Activated CD4-positive, alpha-beta memory T cell treated with anti-CD3 and anti-CD28 coated beads, Interleukin-2, amount 10 ng/mL, durations not matched to agents 7 days and 5 days (primary cell): ENCODE measurements at regions not wholly inside any gene's neighbourhood (a gene's known extent, or its start where the extent isn't known, plus 50 kb on each side); places are given as distances from the start of the nearest gene placed in this dataset.

Experiments
- CTCF ChIA-PET: fragments of 350-600 bp; sonication (Branson Sonifier 250); formaldehyde crosslinking; loops from one replicate; lab custom pipeline; 2021; ENCODE audit warnings: antibody characterized with exemption, inconsistent platforms; lab: Charles Lee
- POLR2A ChIA-PET: fragments of 350-600 bp; sonication (Branson Sonifier 250); formaldehyde crosslinking; loops from one replicate; lab custom pipeline; 2021; ENCODE audit warnings: antibody characterized with exemption; lab: Charles Lee
- DNase-seq: peaks from one replicate; pipeline ENCODE4 v3.0.0-alpha.2; 2020
- H3K27ac Mint-ChIP-seq: one replicate; pipeline ENCODE4 v1.8.0; 2021; ENCODE audit warnings: mild to moderate bottlenecking, mixed read lengths
- H3K27me3 Mint-ChIP-seq: one replicate; pipeline ENCODE4 v1.8.0; 2021; ENCODE audit warnings: mixed read lengths
- H3K36me3 Mint-ChIP-seq: one replicate; pipeline ENCODE4 v1.8.0; 2021; ENCODE audit warnings: low read depth, mixed read lengths
- H3K4me1 Mint-ChIP-seq: one replicate; pipeline ENCODE4 v1.8.0; 2021; ENCODE audit warnings: mixed read lengths
- H3K4me3 Mint-ChIP-seq: one replicate; pipeline ENCODE4 v1.8.0; 2021; ENCODE audit warnings: mild to moderate bottlenecking, mixed read lengths
- H3K9me3 Mint-ChIP-seq: one replicate; pipeline ENCODE4 v1.8.0; 2021; ENCODE audit warnings: mixed read lengths

- DNase-seq = no peak
- H3K4me1 Mint-ChIP-seq = no peaks in the 10 kb centered on the region
- no peaks in the 10 kb centered on the region for H3K27me3 Mint-ChIP-seq
- CTCF ChIA-PET = no interaction called here
- no peaks in the 10 kb centered on the region for H3K36me3 Mint-ChIP-seq
- no peak overlapping the region for H3K27ac Mint-ChIP-seq
- H3K9me3 Mint-ChIP-seq = no peaks in the 10 kb centered on the region
- POLR2A ChIA-PET = no interaction called here
- no peak overlapping the region for H3K4me3 Mint-ChIP-seq
Observed at GRCh38 chr4:18081708-18082107, 60.2 kb upstream of the LCORL start.

- peaks cover 5% of the 10 kb centered on the region for H3K27me3 Mint-ChIP-seq
- ChIA-PET CTCF (no interaction called here), POLR2A (no interaction called here)
- peaks cover 6% of the 10 kb centered on the region for H3K4me1 Mint-ChIP-seq
- peaks cover 6% of the 10 kb centered on the region for H3K9me3 Mint-ChIP-seq
- no peak overlapping the region for H3K4me3 Mint-ChIP-seq
- H3K27ac Mint-ChIP-seq = no peak overlapping the region
- no peak for DNase-seq
- no peaks in the 10 kb centered on the region for H3K36me3 Mint-ChIP-seq
Observed at GRCh38 chr4:18077808-18078207, 56.3 kb upstream of the LCORL start.

GRCh38 chr4:18075823-18076433 lies 54.4 kb upstream of the LCORL start:
- Mint-ChIP-seq H3K4me1 (peaks cover 6% of the 10 kb centered on the region), H3K27me3 (peaks cover 12% of the 10 kb centered on the region), H3K36me3 (no peaks in the 10 kb centered on the region), H3K9me3 (peaks cover 6% of the 10 kb centered on the region), H3K27ac (no peak overlapping the region), H3K4me3 (no peak overlapping the region)
- ChIA-PET CTCF (interaction anchor here (1.9 kb wide), 1 partner anchor 18 kb away, joined by 9 read pairs; no protein-coding TSS in a partner anchor), POLR2A (no interaction called here)
- peak; percentile 51 for DNase-seq

GRCh38 chr4:18071894-18072293 lies 50.3 kb upstream of the LCORL start:
- DNase-seq = no peak
- H3K27me3 Mint-ChIP-seq = peaks cover 27% of the 10 kb centered on the region
- H3K27ac Mint-ChIP-seq = no peak overlapping the region
- no peaks in the 10 kb centered on the region for H3K36me3 Mint-ChIP-seq
- no peak overlapping the region for H3K4me3 Mint-ChIP-seq
- H3K9me3 Mint-ChIP-seq = peaks cover 6% of the 10 kb centered on the region
- H3K4me1 Mint-ChIP-seq = peaks cover 6% of the 10 kb centered on the region
- ChIA-PET POLR2A (no interaction called here), CTCF (no interaction called here)
